ENCODE measurements at regions not wholly inside any gene's neighbourhood (a gene's known extent, or its start where the extent isn't known, plus 50 kb on each side); places are given as distances from the start of the nearest gene placed in this dataset.
"Not testable (repeated sequence)": the region's sequence is repeated elsewhere in the genome, so short reads cannot be mapped to it uniquely, and the experiment has no call there.

DNA sequence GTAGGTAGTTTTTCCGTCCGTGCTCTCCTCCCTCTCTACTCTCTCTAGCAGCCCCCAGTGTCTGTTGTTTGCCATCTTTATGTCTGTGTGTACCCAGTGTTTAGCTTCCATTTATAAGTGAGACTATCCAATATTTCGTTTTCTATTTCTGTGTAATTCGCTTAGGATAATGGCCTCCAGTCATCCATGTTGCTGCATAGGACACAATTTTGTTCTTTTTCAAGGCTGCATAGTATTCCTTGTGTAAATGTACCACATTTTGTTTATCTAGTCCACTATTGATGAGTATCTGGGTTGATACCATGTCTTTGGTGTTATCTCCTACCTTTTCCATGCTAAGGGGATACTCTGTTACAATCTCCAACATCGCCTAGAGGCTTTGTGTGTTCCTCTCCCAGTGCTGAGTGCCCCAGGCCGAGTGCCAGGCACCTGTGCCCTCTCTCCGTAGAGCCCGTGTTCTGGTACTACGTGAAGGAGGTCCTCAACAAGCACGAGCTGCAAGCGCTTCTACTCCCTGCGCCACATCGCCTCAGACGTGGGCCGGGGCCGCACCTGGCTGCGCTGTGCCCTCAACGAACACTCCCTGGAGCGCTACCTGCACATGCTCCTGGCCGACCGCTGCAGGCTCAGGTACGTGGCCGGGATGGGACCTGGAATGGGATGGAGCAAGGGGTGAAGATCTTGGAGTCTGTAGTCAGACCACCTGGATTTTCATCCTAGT is 51.0 kb downstream of the NPIPB11 start:
- in situ Hi-C loops (cut with HindIII; ENCODE audit: low sequenced_read_pairs); H3K4me3 ChIP-seq (ENCODE audit: low read depth, low read length); DNase-seq (ENCODE audit: low read depth, low spot score): not testable (repeated sequence)

DNA sequence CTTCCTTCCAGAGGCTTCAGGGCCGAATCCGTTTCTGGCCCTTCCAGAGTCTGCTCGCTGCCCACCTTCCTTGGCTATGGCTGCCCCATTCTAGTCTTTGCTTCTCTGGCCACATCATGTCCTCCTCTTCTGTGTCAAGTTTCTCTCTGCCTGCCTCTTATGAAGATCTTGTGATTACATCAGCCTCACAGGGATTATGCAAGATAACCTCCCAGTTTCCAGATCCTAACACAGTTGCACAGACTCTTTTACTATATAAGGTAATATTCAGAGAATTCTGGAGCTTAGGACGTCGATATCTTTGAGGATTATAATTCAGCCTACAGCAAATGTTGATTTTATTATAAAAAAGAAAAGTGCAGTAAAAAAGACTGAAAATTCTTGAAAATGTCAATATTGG is 52.1 kb downstream of the NPIPB11 start:
- DNase-seq (ENCODE audit: low read depth, low spot score); H3K4me3 ChIP-seq (ENCODE audit: low read depth, low read length); in situ Hi-C loops (cut with HindIII; ENCODE audit: low sequenced_read_pairs): not testable (repeated sequence)

DNA sequence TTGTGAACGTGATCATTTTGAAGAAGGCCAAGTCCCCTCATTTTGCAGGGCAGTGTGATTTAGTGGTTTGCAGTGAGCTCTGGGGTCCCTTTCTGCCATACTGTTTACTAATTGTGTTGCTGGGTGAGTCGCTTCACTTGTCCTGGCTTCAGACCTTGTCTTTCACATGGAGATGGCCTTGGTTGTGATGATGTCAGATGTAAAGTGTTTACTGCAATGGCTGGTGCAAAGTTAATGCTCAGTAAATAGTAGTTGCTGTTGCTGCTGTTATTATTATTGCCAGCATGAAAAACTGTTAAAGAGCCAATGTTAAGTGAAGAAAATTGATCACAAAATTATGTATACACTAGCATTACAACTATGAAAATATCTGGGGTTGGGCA is 53.9 kb downstream of the NPIPB11 start:
- in situ Hi-C loops (cut with HindIII; ENCODE audit: low sequenced_read_pairs); H3K4me3 ChIP-seq (ENCODE audit: low read depth, low read length); DNase-seq (ENCODE audit: low read depth, low spot score): not testable (repeated sequence)

DNA sequence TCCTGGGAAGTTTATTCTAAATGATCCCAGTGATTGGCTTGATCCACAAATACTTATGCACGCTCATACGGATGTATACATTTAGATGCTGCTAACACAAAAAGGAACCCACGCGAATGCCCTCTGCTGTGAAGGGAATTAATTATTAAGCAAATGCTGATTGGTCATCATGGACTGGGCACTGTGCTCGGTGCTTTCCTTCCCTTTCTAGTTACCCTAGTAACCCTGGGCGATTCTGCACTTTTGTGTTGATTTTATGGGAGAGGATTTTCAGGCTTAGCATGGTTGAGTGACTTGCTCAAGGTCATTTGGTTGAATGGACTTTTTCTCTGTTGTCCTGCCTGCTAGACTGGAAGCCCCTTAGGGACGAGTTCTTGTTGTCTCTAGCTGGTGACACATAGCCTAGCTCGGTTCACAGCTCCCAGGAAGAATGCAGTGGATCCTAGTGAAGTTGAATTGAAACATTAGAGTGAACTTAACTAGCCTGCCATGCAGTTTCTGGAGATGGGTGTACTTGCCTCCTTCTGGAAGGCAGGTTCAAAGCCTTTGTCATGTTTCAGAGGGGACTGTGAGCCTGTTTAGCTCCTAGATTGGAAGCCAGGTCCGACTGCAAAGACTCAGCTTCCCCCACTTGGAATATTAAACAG is 54.4 kb downstream of the NPIPB11 start:
- DNase-seq (ENCODE audit: low read depth, low spot score); H3K4me3 ChIP-seq (ENCODE audit: low read depth, low read length); in situ Hi-C loops (cut with HindIII; ENCODE audit: low sequenced_read_pairs): not testable (repeated sequence)

DNA sequence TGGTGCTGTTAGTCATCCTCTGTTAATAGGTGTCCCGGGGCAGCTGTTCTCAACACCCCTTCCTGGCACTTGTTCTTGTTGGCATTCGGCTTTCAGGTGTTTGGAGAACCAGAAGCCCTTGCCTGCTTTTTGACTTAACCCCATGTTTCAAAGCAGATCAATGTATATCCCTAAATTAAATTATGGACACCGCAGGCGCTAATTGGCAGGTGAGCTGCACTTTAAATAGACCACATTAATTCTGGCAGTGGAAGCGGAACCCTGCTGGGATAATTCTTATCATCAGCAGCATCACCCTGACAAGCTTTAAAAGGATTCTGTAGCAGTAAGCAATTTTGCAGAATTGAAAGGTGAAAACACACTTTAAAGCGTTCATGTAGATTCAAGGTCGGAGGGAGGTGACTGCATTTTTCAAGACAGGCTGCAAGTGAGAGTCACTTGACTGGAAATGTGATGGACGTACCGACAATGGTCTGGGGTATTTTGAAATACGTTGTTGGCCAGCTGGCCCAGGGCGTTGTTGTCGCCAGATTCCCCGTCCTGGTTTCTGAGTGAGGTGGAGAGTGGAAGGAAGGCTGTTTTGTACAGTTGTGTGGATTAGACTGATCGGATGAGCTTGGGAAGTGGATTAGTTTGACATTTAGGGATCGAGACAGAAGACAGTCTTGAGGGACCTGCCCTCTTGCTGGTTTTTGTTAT is 55.1 kb downstream of the NPIPB11 start:
- in situ Hi-C loops (cut with HindIII; ENCODE audit: low sequenced_read_pairs); DNase-seq (ENCODE audit: low read depth, low spot score); H3K4me3 ChIP-seq (ENCODE audit: low read depth, low read length): not testable (repeated sequence)

DNA sequence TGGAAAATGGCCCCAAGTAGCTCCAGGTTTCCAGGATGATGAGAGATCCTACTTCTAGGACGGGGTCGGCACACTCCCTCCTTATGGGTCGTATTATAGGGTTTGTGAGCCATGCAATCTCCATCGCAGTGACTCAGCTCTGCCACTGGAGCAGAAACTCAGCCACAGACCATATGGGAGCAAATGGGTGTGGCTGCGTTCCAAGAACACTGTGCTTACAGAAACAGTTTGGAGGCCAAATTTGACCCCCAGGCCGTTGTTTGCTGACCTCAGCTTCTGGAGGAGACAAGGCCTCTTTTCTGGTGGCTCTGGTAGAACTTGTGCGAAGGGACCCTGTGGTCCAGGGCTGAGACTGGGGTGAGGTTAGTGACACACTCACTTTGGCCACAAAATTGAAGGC is 56.5 kb downstream of the NPIPB11 start:
- DNase-seq (ENCODE audit: low read depth, low spot score), result peak; percentile 88

DNA sequence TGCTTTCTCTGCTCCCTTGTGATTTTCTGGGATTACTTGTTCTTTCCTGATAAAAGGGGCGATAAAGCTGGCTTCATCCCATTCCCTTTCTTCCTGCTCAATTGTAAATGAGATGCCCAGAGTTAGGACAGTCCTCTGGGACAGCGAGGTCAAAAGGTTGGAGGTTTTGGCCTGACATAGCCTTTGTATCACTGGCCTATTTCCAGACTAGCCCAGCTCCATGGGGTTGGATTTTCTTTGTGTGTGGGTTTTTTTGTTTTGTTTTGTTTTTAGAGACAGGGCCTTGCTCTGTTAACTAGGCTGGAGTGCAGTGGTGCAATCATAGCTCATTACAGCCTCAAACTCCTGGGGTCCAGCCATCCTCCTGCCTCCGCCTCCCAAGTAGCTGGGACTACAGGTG is 57.8 kb downstream of the NPIPB11 start:
- in situ Hi-C loops (cut with HindIII; ENCODE audit: low sequenced_read_pairs); DNase-seq (ENCODE audit: low read depth, low spot score): not testable (repeated sequence)

More for the DNA sequence above, 56.5 kb downstream of the NPIPB11 start:
- in situ Hi-C loops (cut with HindIII; ENCODE audit: low sequenced_read_pairs); H3K4me3 ChIP-seq (ENCODE audit: low read depth, low read length): not testable (repeated sequence)

DNA sequence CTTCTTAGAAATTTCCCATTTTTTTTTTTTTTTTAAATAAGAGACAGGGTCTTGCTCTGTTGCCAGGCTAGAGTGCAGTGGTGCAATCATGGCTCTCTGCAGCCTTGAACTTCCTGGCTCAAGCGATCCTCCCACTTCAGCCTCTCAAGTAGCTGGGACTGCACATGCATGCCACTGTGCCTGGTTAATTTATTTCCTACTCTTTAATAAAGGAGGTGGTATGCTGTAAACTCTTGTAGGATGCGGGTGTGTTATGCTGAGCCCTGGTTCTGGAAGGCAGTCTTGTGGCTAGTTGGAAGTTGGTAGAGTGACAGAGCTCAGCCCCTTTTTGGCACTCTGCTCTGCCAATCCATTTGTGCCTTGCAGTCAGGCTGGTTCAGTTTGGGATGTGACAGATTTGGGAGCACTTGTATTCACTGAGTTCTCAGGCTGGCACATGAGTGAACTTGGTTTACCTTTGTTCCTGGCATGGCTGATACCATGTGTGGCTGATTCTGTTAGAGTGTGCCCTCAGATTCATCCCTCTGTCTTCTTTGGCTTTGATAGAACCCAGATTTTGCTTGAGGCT is 58.3 kb downstream of the NPIPB11 start:
- in situ Hi-C loops (cut with HindIII; ENCODE audit: low sequenced_read_pairs), result not testable (repeated sequence)

More for the DNA sequence above, 57.8 kb downstream of the NPIPB11 start:
- H3K4me3 ChIP-seq (ENCODE audit: low read depth, low read length), result not testable (repeated sequence)

DNA sequence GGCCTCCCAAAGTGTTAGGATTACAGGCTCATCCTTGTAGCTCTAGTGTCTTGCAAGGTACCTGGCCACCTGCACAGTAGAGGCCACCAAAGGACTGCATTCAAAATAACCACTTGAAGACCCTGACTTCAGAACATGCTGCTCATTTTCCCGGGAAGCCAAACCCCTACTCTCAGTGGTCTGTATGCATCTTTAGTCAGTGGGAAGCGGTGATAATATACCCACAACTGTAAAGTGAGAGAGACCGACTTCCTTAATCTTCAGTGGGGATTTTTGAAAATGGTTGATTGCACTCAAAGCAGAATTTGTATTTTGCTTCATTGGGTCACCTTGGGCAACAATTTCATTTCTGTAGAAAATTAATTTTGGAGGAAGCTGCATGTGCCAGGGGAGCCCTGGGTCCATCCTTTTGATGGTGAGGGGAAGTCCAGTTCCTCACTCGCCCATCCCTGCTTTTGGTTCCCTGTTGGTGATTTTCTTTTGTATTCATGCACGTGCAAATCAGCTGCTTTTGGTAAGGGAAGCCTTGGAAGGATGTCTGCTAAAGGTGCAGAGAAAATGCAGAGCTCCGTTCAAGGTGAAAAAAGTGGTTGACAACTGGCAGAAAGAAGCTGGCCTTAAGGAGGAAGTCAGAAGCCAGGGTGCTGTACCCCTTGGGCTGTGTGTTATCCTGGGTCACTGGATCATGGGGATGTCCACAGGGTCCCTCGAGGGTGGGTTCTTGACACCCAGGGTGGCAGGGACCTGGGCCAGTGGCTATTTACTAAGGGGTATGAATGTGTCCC is 59.5 kb downstream of the NPIPB11 start:
- H3K4me3 ChIP-seq (ENCODE audit: low read depth, low read length); in situ Hi-C loops (cut with HindIII; ENCODE audit: low sequenced_read_pairs); DNase-seq (ENCODE audit: low read depth, low spot score): not testable (repeated sequence)

More for the DNA sequence above, 58.3 kb downstream of the NPIPB11 start:
- not testable (repeated sequence) for H3K4me3 ChIP-seq (ENCODE audit: low read depth, low read length); DNase-seq (ENCODE audit: low read depth, low spot score)

DNA sequence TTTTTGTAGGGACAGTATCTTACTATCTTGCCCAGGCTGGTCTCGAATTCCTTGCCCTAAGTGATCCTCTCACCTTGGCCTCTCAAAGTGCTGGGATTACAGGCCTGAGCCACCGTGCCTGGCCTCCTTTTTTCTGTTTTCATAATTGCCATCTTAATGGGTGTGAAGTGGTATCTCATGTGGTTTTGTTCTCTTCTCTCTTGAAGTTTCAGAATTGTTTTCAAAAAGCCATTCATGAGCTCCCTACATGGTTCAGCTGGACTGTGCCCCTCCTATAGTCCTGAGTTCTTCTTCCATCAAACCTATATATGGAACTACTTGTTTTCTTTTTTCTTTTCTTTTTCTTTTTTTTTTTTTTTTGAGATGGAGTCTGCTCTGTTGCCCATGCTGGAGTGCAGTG is 60.3 kb downstream of the NPIPB11 start:
- DNase-seq (ENCODE audit: low read depth, low spot score); in situ Hi-C loops (cut with HindIII; ENCODE audit: low sequenced_read_pairs); H3K4me3 ChIP-seq (ENCODE audit: low read depth, low read length): not testable (repeated sequence)

DNA sequence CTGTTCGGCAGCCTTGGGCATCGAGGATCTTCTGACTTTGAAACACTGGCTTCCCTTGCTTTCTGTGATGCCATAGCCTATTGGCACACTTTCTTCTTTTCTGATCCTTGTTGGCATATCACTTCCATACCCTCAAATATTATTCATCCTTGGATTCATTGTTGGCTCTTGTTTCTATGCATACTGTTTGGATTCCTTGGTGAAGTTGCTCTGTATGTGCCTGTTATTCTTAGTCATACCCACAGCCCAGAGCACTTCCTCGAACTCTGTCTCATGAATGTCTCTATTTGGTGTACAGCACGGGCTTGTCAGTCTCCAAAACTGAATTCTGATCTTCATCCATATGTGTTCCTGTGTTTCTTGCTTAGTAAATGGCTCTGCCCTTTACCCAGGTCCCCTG is 63.6 kb downstream of the NPIPB11 start:
- DNase-seq (ENCODE audit: low read depth, low spot score); H3K4me3 ChIP-seq (ENCODE audit: low read depth, low read length); in situ Hi-C loops (cut with HindIII; ENCODE audit: low sequenced_read_pairs): not testable (repeated sequence)

DNA sequence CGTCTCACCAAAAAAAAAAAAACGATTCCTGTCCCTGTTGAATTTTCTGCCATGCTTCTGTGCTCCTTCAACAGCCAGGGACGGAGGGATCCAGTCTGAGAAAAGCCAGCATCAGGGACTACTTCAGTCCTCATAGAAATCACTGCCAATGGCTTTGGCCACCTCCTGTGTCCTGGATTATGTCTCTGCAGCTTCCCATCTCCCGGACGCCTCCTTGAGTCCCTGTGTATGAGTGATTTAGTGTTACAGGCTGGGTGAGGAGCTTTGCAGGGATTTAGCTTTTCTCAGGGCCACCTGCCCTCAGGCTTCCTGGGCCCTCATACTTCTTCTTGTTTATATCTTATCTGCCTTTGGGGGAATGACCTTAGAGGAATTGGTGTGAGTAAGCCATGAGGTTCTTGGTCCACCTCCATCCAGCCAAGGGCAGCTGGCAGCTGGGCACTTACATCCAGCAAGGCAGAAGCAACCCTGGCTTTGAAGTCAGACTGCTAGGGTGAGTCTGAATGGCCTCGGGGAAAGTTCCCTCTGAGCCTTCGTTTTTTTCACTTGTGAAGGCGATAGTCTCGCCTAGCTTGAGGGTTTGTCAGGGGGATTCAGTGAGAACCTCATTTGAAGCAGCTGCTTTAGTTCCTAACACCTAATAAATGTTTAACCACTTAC is 65.6 kb downstream of the NPIPB11 start:
- in situ Hi-C loops (cut with HindIII; ENCODE audit: low sequenced_read_pairs); DNase-seq (ENCODE audit: low read depth, low spot score); H3K4me3 ChIP-seq (ENCODE audit: low read depth, low read length): not testable (repeated sequence)

DNA sequence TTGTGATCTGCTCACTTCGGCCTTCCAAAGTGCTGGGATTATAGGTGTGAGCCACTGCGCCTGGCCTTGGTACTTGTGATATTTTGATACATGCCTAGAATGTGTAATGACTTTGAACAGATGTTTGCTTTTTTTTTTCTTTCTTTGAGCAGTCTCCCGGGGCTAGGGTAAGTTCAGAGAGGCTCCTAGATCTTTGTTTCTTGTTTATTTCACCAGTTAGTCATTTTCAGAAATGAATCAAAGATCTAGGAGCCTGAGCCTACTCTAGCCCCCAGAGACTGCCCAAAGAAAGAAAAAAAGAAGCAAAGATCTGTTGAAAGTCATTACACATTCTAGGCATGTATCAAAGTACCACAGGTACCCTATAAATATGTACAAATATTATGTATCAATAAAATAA is 66.3 kb downstream of the NPIPB11 start:
- in situ Hi-C loops (cut with HindIII; ENCODE audit: low sequenced_read_pairs); H3K4me3 ChIP-seq (ENCODE audit: low read depth, low read length); DNase-seq (ENCODE audit: low read depth, low spot score): not testable (repeated sequence)

DNA sequence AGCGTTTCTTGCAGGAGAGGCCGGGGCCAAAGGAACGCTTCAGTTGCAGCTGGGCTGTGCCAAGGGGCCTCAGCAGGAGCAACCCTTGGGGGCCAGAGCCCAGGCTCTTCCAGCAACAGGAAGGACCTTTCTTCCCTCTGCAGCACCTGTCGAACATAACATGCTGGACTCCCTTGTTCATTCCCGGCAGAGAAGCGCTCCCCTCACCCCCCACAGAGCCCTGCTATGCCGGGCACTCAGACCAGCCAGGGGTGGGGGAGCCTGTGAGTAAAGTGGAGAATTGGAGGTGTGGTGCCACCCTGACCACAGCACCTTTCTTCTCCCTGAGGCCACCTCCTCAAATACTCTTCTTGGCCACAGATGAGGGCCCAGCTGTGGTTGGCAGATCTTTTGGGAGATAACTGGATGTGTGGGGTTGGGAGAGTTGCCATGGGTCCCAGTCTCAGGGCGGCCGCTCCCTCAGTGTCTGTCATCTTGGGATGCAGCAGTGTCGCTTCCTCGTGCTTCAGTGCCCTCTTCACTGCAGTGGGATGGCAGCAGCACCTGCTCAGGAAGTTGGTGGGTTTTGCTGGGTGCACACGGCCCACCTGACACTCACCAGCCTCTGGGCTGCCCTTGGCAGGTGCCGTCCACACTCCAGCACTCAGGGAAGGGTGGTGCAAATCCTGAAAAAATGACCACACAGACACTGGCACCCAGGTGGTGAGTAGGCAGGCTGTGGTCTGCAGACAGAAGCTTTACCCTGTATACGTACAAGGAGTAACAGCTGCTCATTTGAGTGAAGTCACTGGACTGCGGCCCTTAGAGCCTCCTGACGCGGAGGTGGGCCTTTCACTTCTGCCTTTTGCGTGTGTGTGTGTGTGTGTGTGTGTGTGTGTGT is 67.5 kb downstream of the NPIPB11 start:
- H3K4me3 ChIP-seq (ENCODE audit: low read depth, low read length); in situ Hi-C loops (cut with HindIII; ENCODE audit: low sequenced_read_pairs); DNase-seq (ENCODE audit: low read depth, low spot score): not testable (repeated sequence)

DNA sequence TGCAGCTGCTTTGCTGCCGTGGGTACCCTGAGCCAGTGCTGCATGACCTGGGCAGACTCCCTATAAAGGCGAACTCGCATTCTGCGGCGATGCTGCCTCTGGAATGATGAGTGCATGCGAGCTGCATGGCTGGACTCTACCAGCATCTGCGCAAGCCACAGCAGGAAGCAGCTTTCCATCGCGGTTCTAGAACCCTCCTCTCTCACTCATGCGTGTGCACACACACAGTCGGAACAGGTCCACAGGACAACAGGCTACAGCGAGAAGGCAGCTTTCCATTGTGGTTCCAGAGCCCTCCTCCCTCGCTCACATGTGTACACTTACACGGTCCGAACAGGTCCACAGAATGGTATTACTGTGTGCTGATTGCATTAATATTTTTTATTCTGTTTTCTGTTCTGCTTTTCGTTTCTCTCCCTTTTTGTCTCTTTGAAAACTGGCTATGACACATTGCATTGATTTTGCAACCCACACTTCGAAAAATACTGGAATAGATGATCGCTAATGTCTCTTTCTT is 69.1 kb downstream of the NPIPB11 start:
- DNase-seq (ENCODE audit: low read depth, low spot score); H3K4me3 ChIP-seq (ENCODE audit: low read depth, low read length); in situ Hi-C loops (cut with HindIII; ENCODE audit: low sequenced_read_pairs): not testable (repeated sequence)
